OCI-LY3 (cell line): ENCODE measurements at regions not wholly inside any gene's neighbourhood (a gene's known extent, or its start where the extent isn't known, plus 50 kb on each side); places are given as distances from the start of the nearest gene placed in this dataset.

Source experiments
- H2AFZ ChIP-seq: fragments of 200-600, 300-600 bp; shearing (Covaris generic); 2 replicates; pipeline ENCODE4 v1.6.0; 2014; ENCODE audit warnings: antibody characterized with exemption, low read depth, low read length
- H3K27ac ChIP-seq: fragments of 200-600, 300-600 bp; sonication (generic); 2 replicates; pipeline ENCODE4 v1.5.1; 2014; ENCODE audit warnings: mild to moderate bottlenecking, low read length, moderate library complexity, mixed read lengths
- H3K27me3 ChIP-seq: fragments of 200-600, 300-600 bp; sonication (generic); 2 replicates; pipeline ENCODE4 v1.6.1; 2014; ENCODE audit warnings: low read depth, low read length, mixed read lengths
- H3K36me3 ChIP-seq: fragments of 200-600, 300-600 bp; sonication (generic); replicated peaks from 2 replicates; pipeline ENCODE3; 2014; ENCODE audit warnings: low read depth, low read length, mixed read lengths
- H3K4me1 ChIP-seq: fragments of 300-600, 200-600 bp; sonication (generic); 2 replicates; pipeline ENCODE4 v1.6.1; 2014; ENCODE audit warnings: low read length, mixed read lengths
- H3K4me2 ChIP-seq: fragments of 200-600, 300-600 bp; sonication (generic); 2 replicates; pipeline ENCODE4 v1.6.1; 2014; ENCODE audit warnings: low read length, mixed read lengths
- H3K4me3 ChIP-seq: fragments of 300-600, 200-600 bp; sonication (generic); 2 replicates; pipeline ENCODE4 v1.5.1; 2014; ENCODE audit warnings: antibody characterized with exemption, mild to moderate bottlenecking, low read length, moderate library complexity
- H3K79me2 ChIP-seq: fragments of 300-600, 200-600 bp; shearing (Covaris generic); 2 replicates; pipeline ENCODE4 v1.6.1; 2014; ENCODE audit warnings: mild to moderate bottlenecking, low read length, mixed read lengths
- H3K9ac ChIP-seq: fragments of 300-600, 200-600 bp; shearing (Covaris generic); 2 replicates; pipeline ENCODE4 v1.6.0; 2014; ENCODE audit warnings: mild to moderate bottlenecking, low read length, moderate library complexity
- H3K9me3 ChIP-seq: fragments of 200-600, 300-600 bp; shearing (Covaris generic); 2 replicates; pipeline ENCODE4 v1.6.1; 2014; ENCODE audit warnings: low read length, mixed read lengths; ENCODE audit not compliant: insufficient read depth
- H4K20me1 ChIP-seq: fragments of 200-600, 300-600 bp; sonication (generic); 2 replicates; pipeline ENCODE4 v1.6.1; 2016; ENCODE audit warnings: low read length, mixed read lengths; ENCODE audit not compliant: insufficient read depth
- CTCF ChIP-seq: fragments of 200-600, 300-600 bp; sonication (generic); IDR thresholded peaks from 2 replicates; pipeline ENCODE4 v1.5.1; 2014; ENCODE audit warnings: antibody characterized with exemption, low read length, low read depth
- EZH2phosphoT487 ChIP-seq: fragments of 200-600 bp; shearing (Covaris generic); IDR thresholded peaks from 2 replicates; pipeline ENCODE4 v1.6.1; 2018; ENCODE audit warnings: antibody characterized with exemption, mixed run types, low read depth

- no peak overlapping the region for H3K9ac ChIP-seq
- H2AFZ ChIP-seq: no peak overlapping the region
- no peaks in the 10 kb centered on the region for H3K79me2 ChIP-seq
- H3K4me3 ChIP-seq: no peak overlapping the region
- peaks cover 40% of the 10 kb centered on the region for H3K4me1 ChIP-seq
- H4K20me1 ChIP-seq: no peaks in the 10 kb centered on the region
- TF ChIP-seq CTCF: no peak
- no peak for TF ChIP-seq EZH2phosphoT487
- no peak overlapping the region for H3K27ac ChIP-seq
- no peaks in the 10 kb centered on the region for H3K36me3 ChIP-seq
- H3K4me2 ChIP-seq: no peak overlapping the region
- no peaks in the 10 kb centered on the region for H3K9me3 ChIP-seq
- H3K27me3 ChIP-seq: no peaks in the 10 kb centered on the region
These were observed 119.7 kb upstream of the BACH2 start for GRCh38 chr6:90416322-90416721.

- H3K79me2 ChIP-seq: no peaks in the 10 kb centered on the region
- H3K4me2 ChIP-seq: peak overlapping the region; percentile 15; the same call in 1 of the 2 replicates
- H3K36me3 ChIP-seq: no peaks in the 10 kb centered on the region
- H3K9me3 ChIP-seq: no peaks in the 10 kb centered on the region
- no peak overlapping the region for H3K4me3 ChIP-seq
- H2AFZ ChIP-seq: no peak overlapping the region
- TF ChIP-seq EZH2phosphoT487 (no peak), CTCF (no peak)
- no peak overlapping the region for H3K27ac ChIP-seq
- peaks cover 50% of the 10 kb centered on the region for H3K4me1 ChIP-seq
- H3K27me3 ChIP-seq: no peaks in the 10 kb centered on the region
- H4K20me1 ChIP-seq: no peaks in the 10 kb centered on the region
- H3K9ac ChIP-seq: no peak overlapping the region
These were observed 118.5 kb upstream of the BACH2 start for GRCh38 chr6:90415178-90415577.

GRCh38 chr6:90414352-90414751 lies 117.7 kb upstream of the BACH2 start:
- Histone ChIP-seq H3K4me3 (peak overlapping the region; percentile 68), H3K27ac (peak overlapping the region; percentile 75), H3K36me3 (no peaks in the 10 kb centered on the region), H3K79me2 (no peaks in the 10 kb centered on the region), H3K9ac (peak overlapping the region; percentile 67), H3K4me1 (peaks cover 51% of the 10 kb centered on the region), H4K20me1 (no peaks in the 10 kb centered on the region), H3K27me3 (no peaks in the 10 kb centered on the region), H3K9me3 (no peaks in the 10 kb centered on the region), H3K4me2 (peak overlapping the region; percentile 94), H2AFZ (peak overlapping the region; percentile 90)
- TF ChIP-seq EZH2phosphoT487 (no peak), CTCF (no peak)

GRCh38 chr6:90413867-90414266 lies 117.2 kb upstream of the BACH2 start:
- H3K9me3 ChIP-seq: no peaks in the 10 kb centered on the region
- H3K4me1 ChIP-seq: peaks cover 54% of the 10 kb centered on the region
- no peaks in the 10 kb centered on the region for H3K36me3 ChIP-seq
- no peaks in the 10 kb centered on the region for H3K79me2 ChIP-seq
- no peak for TF ChIP-seq CTCF
- TF ChIP-seq EZH2phosphoT487: no peak
- no peaks in the 10 kb centered on the region for H4K20me1 ChIP-seq
- H3K27me3 ChIP-seq: no peaks in the 10 kb centered on the region
- H3K4me3 ChIP-seq: peak overlapping the region; percentile 68
- peak overlapping the region; percentile 94 for H3K4me2 ChIP-seq
- peak overlapping the region; percentile 67 for H3K9ac ChIP-seq
- peak overlapping the region; percentile 90; the same call in 1 of the 2 replicates for H2AFZ ChIP-seq
- H3K27ac ChIP-seq: peak overlapping the region; percentile 75
